A549 (cell line): ENCODE measurements at regions not wholly inside any gene's neighbourhood (a gene's known extent, or its start where the extent isn't known, plus 50 kb on each side); places are given as distances from the start of the nearest gene placed in this dataset.

Experiments used
- BHLHE40 ChIP-seq: IDR thresholded peaks from 2 replicates; pipeline ENCODE4 v1.6.1; 2012; ENCODE audit warnings: low read depth, low read length, inconsistent platforms
- CEBPB ChIP-seq, 2 experiments: fragments of >200 bp in 1 of 2; sonication (Bioruptor Twin) in 1 of 2; formaldehyde crosslinking in 1 of 2; IDR thresholded peaks; 2 replicates each; pipeline ENCODE4 v1.6.1; 2012 to 2016
- CHD4 ChIP-seq: fragments of 200-600 bp; sonication (generic); IDR thresholded peaks from 2 replicates; pipeline ENCODE4 v1.6.1; 2016; ENCODE audit warnings: antibody characterized with exemption, mild to moderate bottlenecking, borderline replicate concordance
- CTCF ChIP-seq: fragments of >200 bp; sonication (Bioruptor Twin); formaldehyde crosslinking; IDR thresholded peaks from 3 replicates; pipeline ENCODE4 v1.5.1; 2016
- EP300 ChIP-seq, 2 experiments: fragments of >200 bp; sonication (Bioruptor Twin); formaldehyde crosslinking; IDR thresholded peaks; 2 replicates in 1 of 2; 3 replicates in 1 of 2; pipeline ENCODE4 v1.6.1; 2016 to 2017
- FOXS1 ChIP-seq: fragments of 250-450 bp; sonication (Bioruptor Pico); IDR thresholded peaks from 2 replicates; pipeline ENCODE4 v1.5.0; 2020; ENCODE audit warnings: mild to moderate bottlenecking, moderate library complexity
- MAFK ChIP-seq: fragments of 450-650 bp; IDR thresholded peaks from 2 replicates; pipeline ENCODE4 v1.6.1; 2014; ENCODE audit not compliant: partially characterized antibody
- MYC ChIP-seq: IDR thresholded peaks from 2 replicates; pipeline ENCODE4 v1.6.1; 2012; ENCODE audit warnings: mild to moderate bottlenecking, inconsistent platforms, low read length, improper control_type of control experiment, borderline replicate concordance
- PBX3 ChIP-seq: IDR thresholded peaks from 2 replicates; pipeline ENCODE4 v1.6.1; 2012
- POLR2A ChIP-seq: IDR thresholded peaks from 2 replicates; pipeline ENCODE4 v1.6.1; 2012; ENCODE audit warnings: mild to moderate bottlenecking, low read length
- ZSCAN20 ChIP-seq: fragments of 250-450 bp; sonication (Bioruptor Pico); IDR thresholded peaks from 2 replicates; pipeline ENCODE4 v1.8.0; 2022; ENCODE audit warnings: mild to moderate bottlenecking, moderate library complexity

- TF ChIP-seq POLR2A: no peak
- TF ChIP-seq ZSCAN20 (CRISPR knock-in tag): no peak
- no peak for TF ChIP-seq CTCF
- no peak for TF ChIP-seq CEBPB (IDR thresholded peaks at IDR 0.05)
- TF ChIP-seq MYC: no peak
- TF ChIP-seq EP300 (IDR thresholded peaks at IDR 0.05): no peak
- no peak for TF ChIP-seq BHLHE40
- no peak for TF ChIP-seq PBX3
- TF ChIP-seq MAFK: no peak
- TF ChIP-seq CHD4: no peak
- no peak for TF ChIP-seq FOXS1 (CRISPR knock-in tag)
Measured at GRCh38 chr21:36539434-36540150, 59.7 kb upstream of the CLDN14 start.
